DND-41 (cell line): ENCODE measurements at regions not wholly inside any gene's neighbourhood (a gene's known extent, or its start where the extent isn't known, plus 50 kb on each side); places are given as distances from the start of the nearest gene placed in this dataset.

Experiments
- EZH2 ChIP-seq: IDR thresholded peaks from 3 replicates; pipeline ENCODE4 v1.6.1; 2012; ENCODE audit warnings: borderline replicate concordance, low read depth, mild to moderate bottlenecking, moderate library complexity, low read length, inconsistent platforms; ENCODE audit not compliant: severe bottlenecking
- TF ChIP-seq, protein P1 (sequence below): IDR thresholded peaks from 2 replicates; pipeline ENCODE4 v1.5.1; 2012; ENCODE audit warnings: borderline replicate concordance, low read length, moderate library complexity, mild to moderate bottlenecking; ENCODE audit not compliant: poor library complexity, severe bottlenecking; ENCODE audit errors: extremely low read depth

DNA sequence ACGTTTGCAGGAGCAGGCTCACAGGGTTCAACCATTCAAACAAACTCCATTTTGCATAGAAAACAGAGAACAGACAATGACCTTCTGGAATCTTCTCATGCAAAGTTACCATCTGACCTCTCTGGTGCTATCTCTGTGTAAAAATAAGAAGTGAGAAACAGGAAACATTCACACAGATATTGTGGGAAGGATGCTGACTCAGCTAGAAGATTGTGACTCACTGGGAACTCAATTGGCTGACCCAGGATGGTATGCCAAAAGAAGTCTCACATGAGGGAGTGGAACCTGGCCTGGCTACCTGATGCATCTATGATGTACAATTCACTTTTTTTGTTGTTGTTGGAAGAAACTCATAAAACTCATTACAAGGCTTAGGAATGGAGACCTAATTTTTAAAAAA, 61.1 kb upstream of the TBX18 start:
- TF ChIP-seq, protein P1, sequence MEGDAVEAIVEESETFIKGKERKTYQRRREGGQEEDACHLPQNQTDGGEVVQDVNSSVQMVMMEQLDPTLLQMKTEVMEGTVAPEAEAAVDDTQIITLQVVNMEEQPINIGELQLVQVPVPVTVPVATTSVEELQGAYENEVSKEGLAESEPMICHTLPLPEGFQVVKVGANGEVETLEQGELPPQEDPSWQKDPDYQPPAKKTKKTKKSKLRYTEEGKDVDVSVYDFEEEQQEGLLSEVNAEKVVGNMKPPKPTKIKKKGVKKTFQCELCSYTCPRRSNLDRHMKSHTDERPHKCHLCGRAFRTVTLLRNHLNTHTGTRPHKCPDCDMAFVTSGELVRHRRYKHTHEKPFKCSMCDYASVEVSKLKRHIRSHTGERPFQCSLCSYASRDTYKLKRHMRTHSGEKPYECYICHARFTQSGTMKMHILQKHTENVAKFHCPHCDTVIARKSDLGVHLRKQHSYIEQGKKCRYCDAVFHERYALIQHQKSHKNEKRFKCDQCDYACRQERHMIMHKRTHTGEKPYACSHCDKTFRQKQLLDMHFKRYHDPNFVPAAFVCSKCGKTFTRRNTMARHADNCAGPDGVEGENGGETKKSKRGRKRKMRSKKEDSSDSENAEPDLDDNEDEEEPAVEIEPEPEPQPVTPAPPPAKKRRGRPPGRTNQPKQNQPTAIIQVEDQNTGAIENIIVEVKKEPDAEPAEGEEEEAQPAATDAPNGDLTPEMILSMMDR = no peak
- TF ChIP-seq EZH2 = no peak
